ENCODE measurements at regions not wholly inside any gene's neighbourhood (a gene's known extent, or its start where the extent isn't known, plus 50 kb on each side); places are given as distances from the start of the nearest gene placed in this dataset.

GRCh38 chr13:34322014-34322742 lies 504.2 kb downstream of the RFC3 start:
- no peak for TF ChIP-seq SIN3A (IDR thresholded peaks at IDR 0.05; ENCODE audit: low read depth)
- no peak for TF ChIP-seq TCF7L2 (IDR thresholded peaks at IDR 0.05; ENCODE audit: borderline replicate concordance, extremely low read depth, insufficient read depth, insufficient read length)
- TF ChIP-seq POLR2A (IDR thresholded peaks at IDR 0.05; ENCODE audit: borderline replicate concordance, extremely low read depth, insufficient read depth, insufficient read length) = no peak
- TF ChIP-seq ZNF274 (IDR thresholded peaks at IDR 0.05; ENCODE audit: low read depth, low read length) = no peak
- no peak for TF ChIP-seq SRF (IDR thresholded peaks at IDR 0.05; ENCODE audit: low read depth)
